ENCODE measurements at regions not wholly inside any gene's neighbourhood (a gene's known extent, or its start where the extent isn't known, plus 50 kb on each side); places are given as distances from the start of the nearest gene placed in this dataset.

GRCh38 chr6:74741646-74742045, 464.2 kb downstream of the COL12A1 start:
- TF ChIP-seq PCBP1 (IDR thresholded peaks at IDR 0.05; ENCODE audit: borderline replicate concordance, low read depth, low read length) (no peak), ZNF761 (CRISPR knock-in tag; conservative IDR thresholded peaks at IDR 0.05) (no peak), NR3C1 (CRISPR knock-in tag; IDR thresholded peaks at IDR 0.05) (no peak), NFRKB (IDR thresholded peaks at IDR 0.05) (no peak), KLF6 (CRISPR knock-in tag; IDR thresholded peaks at IDR 0.05) (no peak), TCF7L2 (IDR thresholded peaks at IDR 0.05; ENCODE audit: low read depth, low read length) (no peak), YEATS4 (CRISPR knock-in tag; IDR thresholded peaks at IDR 0.05; ENCODE audit: borderline replicate concordance) (no peak), ZNF792 (CRISPR knock-in tag; IDR thresholded peaks at IDR 0.05) (no peak), TSC22D2 (CRISPR knock-in tag; IDR thresholded peaks at IDR 0.05; ENCODE audit: borderline replicate concordance) (no peak), BCL6 (CRISPR knock-in tag; IDR thresholded peaks at IDR 0.05) (no peak), CREM (IDR thresholded peaks at IDR 0.05) (no peak), CREM (CRISPR knock-in tag; IDR thresholded peaks at IDR 0.05) (no peak), SOX6 (IDR thresholded peaks at IDR 0.05) (no peak), SOX6 (CRISPR knock-in tag; IDR thresholded peaks at IDR 0.05) (no peak), TBL1XR1 (IDR thresholded peaks at IDR 0.05; ENCODE audit: borderline replicate concordance, low read length, partially characterized antibody) (no peak), ZMAT5 (CRISPR knock-in tag; IDR thresholded peaks at IDR 0.05; ENCODE audit: borderline replicate concordance, low read depth) (no peak), ZNF776 (CRISPR knock-in tag; IDR thresholded peaks at IDR 0.05) (no peak), PRDM15 (CRISPR knock-in tag; IDR thresholded peaks at IDR 0.05) (no peak), MAFF (IDR thresholded peaks at IDR 0.05; ENCODE audit: low read depth, low read length) (no peak), ARNT2 (CRISPR knock-in tag; IDR thresholded peaks at IDR 0.05; ENCODE audit: low read depth) (no peak), HIC2 (CRISPR knock-in tag; IDR thresholded peaks at IDR 0.05; ENCODE audit: low read depth) (no peak)
- Histone ChIP-seq H3K27ac (ENCODE audit: extremely low read length, insufficient read depth, low read length) (no peak overlapping the region), H3K36me3 (replicated peaks in 1 of 2; ENCODE audit: control insufficient read depth in 1 of 2, insufficient read depth in 2 of 2, low read length in 2 of 2) (no peaks in the 10 kb centered on the region), H3K9me3 (ENCODE audit: low read length) (no peaks in the 10 kb centered on the region), H4K20me1 (ENCODE audit: insufficient read depth, low read length) (no peaks in the 10 kb centered on the region), H3K9ac (ENCODE audit: insufficient read depth, low read depth, low read length) (no peak overlapping the region), H3K4me2 (ENCODE audit: low read depth, low read length) (no peak overlapping the region), H3K4me1 (ENCODE audit: insufficient read depth, low read length) (no peaks in the 10 kb centered on the region), H3K4me3 (replicated peaks in 1 of 3; ENCODE audit: insufficient read depth in 1 of 3, low read depth in 2 of 3, low read length in 3 of 3) (no peak overlapping the region), H3K79me2 (ENCODE audit: insufficient read depth, low read length) (no peaks in the 10 kb centered on the region), H3K27me3 (ENCODE audit: control insufficient read depth in 1 of 2, insufficient read depth in 2 of 2, low read length in 2 of 2) (no peaks in the 10 kb centered on the region), H2AFZ (ENCODE audit: low read length) (no peak overlapping the region)
- DNase-seq (ENCODE audit: low spot score) (no peak), ATAC-seq (no peak), FAIRE-seq (no peak)
- no TSS peak for BruUV-seq (replicated peaks)
- ChIA-PET POLR2A (no interaction called here), CTCF (ENCODE audit: low intra/inter-chr PET ratio, low total read pairs) (no interaction called here)
- in situ Hi-C loops (cut with HindIII; ENCODE audit: extremely low pct_ligation_motif_present, low pct_unique_long_range_greater_than_20kb), result no loop called here
- WGBS (ENCODE audit: low lambda C conversion rate), result 17% methylated on average over 1 of the region's 1 CpG
- intact Hi-C loops (cut with micrococcal nuclease; ENCODE audit: unreplicated experiment), result no loop called here

Data from HepG2 (cell line).